Endodermal cell (in vitro differentiated cells): ENCODE measurements at regions not wholly inside any gene's neighbourhood (a gene's known extent, or its start where the extent isn't known, plus 50 kb on each side); places are given as distances from the start of the nearest gene placed in this dataset.

Source experiments
- DNase-seq: peaks from one replicate; pipeline ENCODE4 v3.0.0-alpha.2; 2017
- H3K27ac ChIP-seq: 2 replicates; pipeline ENCODE4 v1.5.1; 2013; ENCODE audit warnings: mild to moderate bottlenecking, low read depth, low read length, moderate library complexity
- H3K27me3 ChIP-seq: 2 replicates; pipeline ENCODE4 v1.6.1; 2013; ENCODE audit warnings: mild to moderate bottlenecking, low read length, moderate library complexity; ENCODE audit not compliant: insufficient read depth, control insufficient read depth, poor library complexity, severe bottlenecking
- H3K36me3 ChIP-seq: 2 replicates; pipeline ENCODE4 v1.7.0; 2013; ENCODE audit warnings: mild to moderate bottlenecking, low read length, moderate library complexity; ENCODE audit not compliant: control insufficient read depth, insufficient read depth
- H3K4me1 ChIP-seq: one replicate; pipeline ENCODE4 v1.7.0; 2013; ENCODE audit warnings: low read length; ENCODE audit not compliant: control insufficient read depth, insufficient read depth
- H3K4me3 ChIP-seq: 2 replicates; pipeline ENCODE4 v1.5.1; 2013; ENCODE audit warnings: mild to moderate bottlenecking, low read length, moderate library complexity
- H3K9ac ChIP-seq: 2 replicates; pipeline ENCODE4 v1.6.1; 2013; ENCODE audit warnings: mild to moderate bottlenecking, low read length, moderate library complexity; ENCODE audit not compliant: poor library complexity, severe bottlenecking; ENCODE audit errors: extremely low read depth
- H3K9me3 ChIP-seq: 2 replicates; pipeline ENCODE4 v1.6.1; 2013; ENCODE audit warnings: mild to moderate bottlenecking, low read length, moderate library complexity; ENCODE audit not compliant: control insufficient read depth
- H3K27ac Mint-ChIP-seq: 2 replicates; pipeline ENCODE4 v1.8.0; 2020; ENCODE audit warnings: mixed read lengths
- H3K27me3 Mint-ChIP-seq: 2 replicates; pipeline ENCODE4 v1.8.0; 2021; ENCODE audit warnings: mild to moderate bottlenecking, mixed read lengths; ENCODE audit not compliant: insufficient read depth
- H3K36me3 Mint-ChIP-seq: 2 replicates; pipeline ENCODE4 v1.8.0; 2020; ENCODE audit warnings: low read depth, mixed read lengths
- H3K4me1 Mint-ChIP-seq: 2 replicates; pipeline ENCODE4 v1.8.0; 2020; ENCODE audit warnings: mixed read lengths
- H3K4me3 Mint-ChIP-seq: 2 replicates; pipeline ENCODE4 v1.8.0; 2020; ENCODE audit warnings: mild to moderate bottlenecking, moderate library complexity, mixed read lengths
- H3K9me3 Mint-ChIP-seq: 2 replicates; pipeline ENCODE4 v1.8.0; 2020; ENCODE audit warnings: mild to moderate bottlenecking, mixed read lengths
- WGBS, 2 experiments: methylation state at CpG; one replicate each; pipeline versions ENCODE4 v1.1.5 to v1.1.7; 2013; ENCODE audit warnings: missing lambda C conversion rate in 2 of 2, mixed read lengths in 1 of 2; ENCODE audit not compliant: insufficient coverage in 1 of 2, insufficient read length in 1 of 2; 5-methylcytosine and 5-hydroxymethylcytosine counted together
- TF ChIP-seq, protein P1 (sequence below): fragments of 200-600 bp; sonication (generic); conservative IDR thresholded peaks from 2 replicates; pipeline ENCODE4 v1.5.0; 2021; ENCODE audit warnings: antibody characterized with exemption, mild to moderate bottlenecking

GRCh38 chr3:56854856-56855611 is 53.3 kb upstream of the ARHGEF3 start:
- Histone ChIP-seq H3K4me3 (no peak overlapping the region), H3K27me3 (no peaks in the 10 kb centered on the region), H3K9me3 (no peaks in the 10 kb centered on the region), H3K27ac (no peak overlapping the region), H3K4me1 (peaks cover 13% of the 10 kb centered on the region), H3K36me3 (no peaks in the 10 kb centered on the region), H3K9ac (no peak overlapping the region)
- no peaks in the 10 kb centered on the region for H3K27me3 Mint-ChIP-seq
- no peaks in the 10 kb centered on the region for H3K9me3 Mint-ChIP-seq
- WGBS, 2 experiments, result 86 to 94% methylated on average over 4 to 5 of the region's 5 CpGs
- no peak overlapping the region for H3K4me3 Mint-ChIP-seq
- no peak for DNase-seq
- TF ChIP-seq, protein P1, sequence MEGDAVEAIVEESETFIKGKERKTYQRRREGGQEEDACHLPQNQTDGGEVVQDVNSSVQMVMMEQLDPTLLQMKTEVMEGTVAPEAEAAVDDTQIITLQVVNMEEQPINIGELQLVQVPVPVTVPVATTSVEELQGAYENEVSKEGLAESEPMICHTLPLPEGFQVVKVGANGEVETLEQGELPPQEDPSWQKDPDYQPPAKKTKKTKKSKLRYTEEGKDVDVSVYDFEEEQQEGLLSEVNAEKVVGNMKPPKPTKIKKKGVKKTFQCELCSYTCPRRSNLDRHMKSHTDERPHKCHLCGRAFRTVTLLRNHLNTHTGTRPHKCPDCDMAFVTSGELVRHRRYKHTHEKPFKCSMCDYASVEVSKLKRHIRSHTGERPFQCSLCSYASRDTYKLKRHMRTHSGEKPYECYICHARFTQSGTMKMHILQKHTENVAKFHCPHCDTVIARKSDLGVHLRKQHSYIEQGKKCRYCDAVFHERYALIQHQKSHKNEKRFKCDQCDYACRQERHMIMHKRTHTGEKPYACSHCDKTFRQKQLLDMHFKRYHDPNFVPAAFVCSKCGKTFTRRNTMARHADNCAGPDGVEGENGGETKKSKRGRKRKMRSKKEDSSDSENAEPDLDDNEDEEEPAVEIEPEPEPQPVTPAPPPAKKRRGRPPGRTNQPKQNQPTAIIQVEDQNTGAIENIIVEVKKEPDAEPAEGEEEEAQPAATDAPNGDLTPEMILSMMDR, result no peak
- H3K36me3 Mint-ChIP-seq, result no peaks in the 10 kb centered on the region
- no peak overlapping the region for H3K27ac Mint-ChIP-seq
- H3K4me1 Mint-ChIP-seq, result peaks cover 42% of the 10 kb centered on the region

- TF ChIP-seq, protein P1, result no peak
- Histone ChIP-seq H3K9ac (no peak overlapping the region), H3K27ac (no peak overlapping the region), H3K4me1 (peaks cover 17% of the 10 kb centered on the region), H3K9me3 (no peaks in the 10 kb centered on the region), H3K27me3 (no peaks in the 10 kb centered on the region), H3K36me3 (no peaks in the 10 kb centered on the region), H3K4me3 (no peak overlapping the region)
- no peaks in the 10 kb centered on the region for H3K36me3 Mint-ChIP-seq
- H3K27ac Mint-ChIP-seq, result no peak overlapping the region
- H3K4me1 Mint-ChIP-seq, result peaks cover 46% of the 10 kb centered on the region
- 94 to 95% methylated on average over 5 to 9 of the region's 9 CpGs for WGBS, 2 experiments
- no peaks in the 10 kb centered on the region for H3K27me3 Mint-ChIP-seq
- H3K9me3 Mint-ChIP-seq, result no peaks in the 10 kb centered on the region
- H3K4me3 Mint-ChIP-seq, result no peak overlapping the region
- DNase-seq, result no peak
Measured at GRCh38 chr3:56851966-56852884, 50.5 kb upstream of the ARHGEF3 start.
